ENCODE measurements at regions not wholly inside any gene's neighbourhood (a gene's known extent, or its start where the extent isn't known, plus 50 kb on each side); places are given as distances from the start of the nearest gene placed in this dataset.

DNA sequence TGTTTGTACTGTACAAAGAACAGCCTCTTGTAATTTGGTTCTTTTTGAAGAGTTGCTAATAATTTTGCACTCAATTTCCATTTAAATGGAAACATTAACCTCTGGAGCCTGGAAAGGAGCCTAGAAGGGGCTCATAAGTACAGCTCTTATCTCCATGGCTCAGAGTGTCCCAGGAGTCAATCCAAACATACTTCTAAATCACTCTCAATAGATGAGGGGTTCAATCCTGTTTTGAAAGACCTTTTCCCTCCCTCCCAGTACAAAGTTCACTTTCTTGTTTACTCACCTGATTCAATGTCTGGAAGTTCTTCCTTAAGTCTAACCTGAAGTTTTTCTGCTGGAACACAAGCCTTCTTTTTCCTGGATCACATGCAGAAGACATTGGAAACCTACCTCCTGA lies 273.0 kb upstream of the PLET1 start:
- TF ChIP-seq, protein P1, sequence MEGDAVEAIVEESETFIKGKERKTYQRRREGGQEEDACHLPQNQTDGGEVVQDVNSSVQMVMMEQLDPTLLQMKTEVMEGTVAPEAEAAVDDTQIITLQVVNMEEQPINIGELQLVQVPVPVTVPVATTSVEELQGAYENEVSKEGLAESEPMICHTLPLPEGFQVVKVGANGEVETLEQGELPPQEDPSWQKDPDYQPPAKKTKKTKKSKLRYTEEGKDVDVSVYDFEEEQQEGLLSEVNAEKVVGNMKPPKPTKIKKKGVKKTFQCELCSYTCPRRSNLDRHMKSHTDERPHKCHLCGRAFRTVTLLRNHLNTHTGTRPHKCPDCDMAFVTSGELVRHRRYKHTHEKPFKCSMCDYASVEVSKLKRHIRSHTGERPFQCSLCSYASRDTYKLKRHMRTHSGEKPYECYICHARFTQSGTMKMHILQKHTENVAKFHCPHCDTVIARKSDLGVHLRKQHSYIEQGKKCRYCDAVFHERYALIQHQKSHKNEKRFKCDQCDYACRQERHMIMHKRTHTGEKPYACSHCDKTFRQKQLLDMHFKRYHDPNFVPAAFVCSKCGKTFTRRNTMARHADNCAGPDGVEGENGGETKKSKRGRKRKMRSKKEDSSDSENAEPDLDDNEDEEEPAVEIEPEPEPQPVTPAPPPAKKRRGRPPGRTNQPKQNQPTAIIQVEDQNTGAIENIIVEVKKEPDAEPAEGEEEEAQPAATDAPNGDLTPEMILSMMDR (conservative IDR thresholded peaks at IDR 0.05; ENCODE audit: low read depth, low read length), result no peak
- no peaks in the 10 kb centered on the region for H3K79me2 ChIP-seq (ENCODE audit: insufficient read depth, low read depth)
- H3K9ac ChIP-seq, result no peak overlapping the region
- H3K4me3 ChIP-seq (IDR thresholded peaks at IDR 0.05; ENCODE audit: insufficient read depth, low read depth, low read length), result no peak overlapping the region
- no peak overlapping the region for H3K27ac ChIP-seq
- H3K4me1 ChIP-seq (ENCODE audit: low read depth, poor library complexity, severe bottlenecking), result no peaks in the 10 kb centered on the region
- no peak overlapping the region for H2AFZ ChIP-seq (ENCODE audit: low read depth)
- no peaks in the 10 kb centered on the region for H3K27me3 ChIP-seq (ENCODE audit: insufficient read depth, low read depth)
- no peaks in the 10 kb centered on the region for H4K20me1 ChIP-seq (ENCODE audit: insufficient read depth)
- no peaks in the 10 kb centered on the region for H3K36me3 ChIP-seq (ENCODE audit: insufficient read depth)
- no peak overlapping the region for H3K4me2 ChIP-seq

DNA sequence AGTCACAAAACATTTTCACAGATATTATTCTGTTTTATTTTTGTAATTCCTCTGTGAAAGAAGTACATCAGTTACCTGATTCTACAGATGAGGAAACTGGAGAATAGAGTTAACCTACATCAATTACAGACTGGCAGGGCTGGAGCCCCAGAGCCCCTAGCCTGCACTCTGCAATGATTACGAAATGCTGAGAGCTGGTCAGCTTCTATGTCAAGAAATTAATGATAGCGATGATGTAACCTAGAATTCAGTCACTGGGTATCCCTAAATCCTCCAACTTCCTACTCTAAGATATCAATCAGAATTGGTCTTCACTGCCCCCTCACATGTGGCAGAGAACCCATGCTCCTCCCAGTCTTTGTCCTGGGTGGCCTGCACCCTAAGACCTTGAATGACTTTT lies 273.5 kb upstream of the PLET1 start:
- Histone ChIP-seq H3K27me3 (ENCODE audit: insufficient read depth, low read depth) (no peaks in the 10 kb centered on the region), H3K4me2 (no peak overlapping the region), H3K27ac (no peak overlapping the region), H4K20me1 (ENCODE audit: insufficient read depth) (no peaks in the 10 kb centered on the region), H3K36me3 (ENCODE audit: insufficient read depth) (no peaks in the 10 kb centered on the region), H2AFZ (ENCODE audit: low read depth) (no peak overlapping the region), H3K9ac (no peak overlapping the region), H3K4me1 (ENCODE audit: low read depth, poor library complexity, severe bottlenecking) (no peaks in the 10 kb centered on the region), H3K4me3 (IDR thresholded peaks at IDR 0.05; ENCODE audit: insufficient read depth, low read depth, low read length) (no peak overlapping the region), H3K79me2 (ENCODE audit: insufficient read depth, low read depth) (no peaks in the 10 kb centered on the region)
- TF ChIP-seq, protein P1 (conservative IDR thresholded peaks at IDR 0.05; ENCODE audit: low read depth, low read length), result no peak

DNA sequence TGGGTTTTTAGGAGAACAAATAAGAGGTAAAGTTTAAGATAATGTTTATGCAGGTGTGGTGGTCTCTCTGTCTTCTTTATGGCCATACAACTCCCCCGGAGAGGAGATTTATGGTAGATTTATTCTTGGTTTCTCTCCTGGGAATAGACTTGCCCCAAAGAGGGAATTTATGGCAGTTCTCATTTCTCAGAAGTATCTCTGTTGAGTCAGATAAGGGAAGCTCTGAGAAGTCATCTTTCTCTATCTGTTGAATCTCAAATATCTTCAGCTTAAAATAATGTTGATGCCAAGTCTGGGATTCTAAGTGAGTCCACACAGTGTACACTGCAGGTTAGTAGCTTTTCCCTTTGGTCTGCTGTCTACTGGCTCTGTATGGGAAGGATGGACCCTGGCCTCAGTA lies 276.4 kb upstream of the PLET1 start:
- no peaks in the 10 kb centered on the region for H4K20me1 ChIP-seq (ENCODE audit: insufficient read depth)
- no peak overlapping the region for H3K9ac ChIP-seq
- no peaks in the 10 kb centered on the region for H3K36me3 ChIP-seq (ENCODE audit: insufficient read depth)
- no peak overlapping the region for H2AFZ ChIP-seq (ENCODE audit: low read depth)
- no peaks in the 10 kb centered on the region for H3K4me1 ChIP-seq (ENCODE audit: low read depth, poor library complexity, severe bottlenecking)
- no peak overlapping the region for H3K27ac ChIP-seq
- TF ChIP-seq, protein P1 (conservative IDR thresholded peaks at IDR 0.05; ENCODE audit: low read depth, low read length), result no peak
- no peak overlapping the region for H3K4me3 ChIP-seq (IDR thresholded peaks at IDR 0.05; ENCODE audit: insufficient read depth, low read depth, low read length)
- H3K79me2 ChIP-seq (ENCODE audit: insufficient read depth, low read depth), result no peaks in the 10 kb centered on the region
- no peaks in the 10 kb centered on the region for H3K27me3 ChIP-seq (ENCODE audit: insufficient read depth, low read depth)
- H3K4me2 ChIP-seq, result no peak overlapping the region

DNA sequence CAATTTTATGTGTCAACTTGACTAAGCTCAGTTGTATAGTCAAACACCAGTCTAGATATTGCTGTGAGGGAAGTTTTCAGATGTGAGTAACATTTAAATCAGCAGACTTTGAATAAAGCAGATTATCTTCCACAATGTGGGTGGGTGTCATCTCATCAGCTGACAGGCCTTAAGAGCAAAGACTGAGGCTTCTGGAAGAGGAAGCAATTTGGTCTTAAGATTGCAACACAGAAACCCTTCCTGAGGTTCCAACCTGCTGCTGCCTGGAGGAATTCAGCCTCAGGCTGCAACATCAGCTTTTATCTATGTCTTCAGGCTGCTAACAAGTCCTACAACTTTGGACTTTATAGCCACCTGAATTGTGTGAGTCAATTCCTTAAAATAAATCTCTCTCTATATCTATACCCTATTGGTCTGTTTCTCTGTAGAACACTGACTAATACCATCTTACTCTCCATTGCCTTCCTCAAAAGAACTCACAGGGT lies 277.2 kb upstream of the PLET1 start:
- Histone ChIP-seq H3K4me2 (no peak overlapping the region), H2AFZ (ENCODE audit: low read depth) (no peak overlapping the region), H3K27me3 (ENCODE audit: insufficient read depth, low read depth) (no peaks in the 10 kb centered on the region), H3K79me2 (ENCODE audit: insufficient read depth, low read depth) (no peaks in the 10 kb centered on the region), H3K9ac (no peak overlapping the region), H3K27ac (no peak overlapping the region), H4K20me1 (ENCODE audit: insufficient read depth) (no peaks in the 10 kb centered on the region), H3K4me1 (ENCODE audit: low read depth, poor library complexity, severe bottlenecking) (no peaks in the 10 kb centered on the region), H3K36me3 (ENCODE audit: insufficient read depth) (no peaks in the 10 kb centered on the region), H3K4me3 (IDR thresholded peaks at IDR 0.05; ENCODE audit: insufficient read depth, low read depth, low read length) (no peak overlapping the region)
- TF ChIP-seq, protein P1 (conservative IDR thresholded peaks at IDR 0.05; ENCODE audit: low read depth, low read length), result no peak
